Esophagus muscularis mucosa (tissue), 3 donors: ENCODE measurements at regions not wholly inside any gene's neighbourhood (a gene's known extent, or its start where the extent isn't known, plus 50 kb on each side); places are given as distances from the start of the nearest gene placed in this dataset.

Experiments used
- CTCF ChIP-seq, 3 experiments: fragments of 200-600 bp in 2 of 3; fragments of 450-650 bp in 1 of 3; sonication (generic) in 2 of 3; IDR thresholded peaks; one replicate each; pipeline ENCODE4 v1.5.1; 2017 to 2019; ENCODE audit warnings: antibody characterized with exemption in 3 of 3, mild to moderate bottlenecking in 2 of 3, moderate library complexity in 1 of 3
- POLR2A ChIP-seq: fragments of 450-650 bp; IDR thresholded peaks from one replicate; pipeline ENCODE4 v1.6.1; 2017; ENCODE audit warnings: antibody characterized with exemption, moderate library complexity, mild to moderate bottlenecking, low read depth
- POLR2AphosphoS5 ChIP-seq, 2 donors: sonication (generic); formaldehyde crosslinking; IDR thresholded peaks; one replicate each; pipeline ENCODE4 v1.6.1; 2017; ENCODE audit warnings: antibody characterized with exemption in 2 of 2

GRCh38 chr3:19073341-19074105, 74.8 kb upstream of the KCNH8 start:
- TF ChIP-seq POLR2AphosphoS5 (IDR thresholded peaks at IDR 0.05): no peak
- TF ChIP-seq CTCF (IDR thresholded peaks at IDR 0.05): no peak
- no peak for TF ChIP-seq POLR2A
